PC-9 (cell line): ENCODE measurements at regions not wholly inside any gene's neighbourhood (a gene's known extent, or its start where the extent isn't known, plus 50 kb on each side); places are given as distances from the start of the nearest gene placed in this dataset.

Source experiments
- BruUV-seq: library from RNA; stranded (reverse); fragments of 400-500 nt; replicated peaks from 2 replicates; lab custom pipeline; 2021; lab: Mats Ljungman, UMichigan
- CTCF ChIA-PET: fragments of 300-600 bp; sonication (Branson Sonifier 250); formaldehyde crosslinking; loops from one replicate; lab custom pipeline; 2022; ENCODE audit warnings: antibody characterized with exemption; lab: Charles Lee
- POLR2A ChIA-PET: fragments of 300-600 bp; sonication (Branson Sonifier 250); formaldehyde crosslinking; loops from one replicate; lab custom pipeline; 2022; ENCODE audit warnings: antibody characterized with exemption; ENCODE audit not compliant: unreplicated experiment; lab: Charles Lee
- DNase-seq, 2 experiments: peaks; one replicate each; pipeline versions ENCODE4 v3.0.0 to v3.0.0-alpha.2; 2015 to 2022; ENCODE audit warnings: mixed read lengths in 1 of 2
- H2AFZ ChIP-seq: fragments of 200-600 bp; sonication (generic); 2 replicates; pipeline ENCODE4 v1.8.1; 2017; ENCODE audit warnings: antibody characterized with exemption
- H3F3A ChIP-seq: fragments of 200-600 bp; sonication (generic); 2 replicates; pipeline ENCODE4 v1.8.1; 2017; ENCODE audit warnings: antibody characterized with exemption, mild to moderate bottlenecking, low read depth; ENCODE audit not compliant: insufficient read depth
- H3K27ac ChIP-seq: fragments of 200-600 bp; sonication (generic); 2 replicates; pipeline ENCODE4 v1.6.1; 2016; ENCODE audit warnings: mixed run types
- H3K27me3 ChIP-seq: fragments of 200-600 bp; sonication (generic); 2 replicates; pipeline ENCODE4 v1.6.1; 2016; ENCODE audit warnings: low read depth, mixed run types; ENCODE audit not compliant: insufficient read depth
- H3K36me3 ChIP-seq: fragments of 200-600 bp; sonication (generic); 2 replicates; pipeline ENCODE4 v1.6.1; 2016; ENCODE audit warnings: low read depth, mixed run types
- H3K4me1 ChIP-seq: fragments of 200-600 bp; sonication (generic); replicated peaks from 2 replicates; pipeline ENCODE4 v1.6.1; 2016; ENCODE audit warnings: mixed run types; ENCODE audit not compliant: insufficient read depth
- H3K4me2 ChIP-seq: fragments of 200-600 bp; sonication (generic); 2 replicates; pipeline ENCODE4 v1.6.1; 2017; ENCODE audit warnings: mixed run types
- H3K4me3 ChIP-seq: fragments of 200-600 bp; sonication (generic); 2 replicates; pipeline ENCODE4 v1.6.1; 2016; ENCODE audit warnings: mixed run types
- H3K79me2 ChIP-seq: fragments of 200-600 bp; sonication (generic); 2 replicates; pipeline ENCODE4 v1.6.1; 2017; ENCODE audit warnings: low read depth, mixed run types
- H3K9me2 ChIP-seq: fragments of 200-600 bp; sonication (generic); 2 replicates; pipeline ENCODE4 v1.8.1; 2017; ENCODE audit warnings: mild to moderate bottlenecking; ENCODE audit not compliant: insufficient read depth
- H3K9me3 ChIP-seq: fragments of 200-600 bp; sonication (generic); 2 replicates; pipeline ENCODE4 v1.8.1; 2016; ENCODE audit warnings: low read depth; ENCODE audit not compliant: insufficient read depth
- H4K20me1 ChIP-seq: fragments of 200-600 bp; sonication (generic); 2 replicates; pipeline ENCODE4 v1.8.1; 2017; ENCODE audit not compliant: insufficient read depth
- CTCF ChIP-seq: fragments of 200-600 bp; sonication (generic); conservative IDR thresholded peaks from 2 replicates; pipeline ENCODE4 v1.6.1; 2017; ENCODE audit warnings: mixed run types, antibody characterized with exemption, mild to moderate bottlenecking, moderate library complexity
- EZH2 ChIP-seq: fragments of 200-600 bp; sonication (generic); IDR thresholded peaks from 2 replicates; pipeline ENCODE4 v1.8.0; 2017; ENCODE audit warnings: antibody characterized with exemption, low read depth
- intact Hi-C: fragments of 100-400 bp; cut with micrococcal nuclease; formaldehyde crosslinking; loops from one replicate; pipeline ENCODE4 v1.10.0; 2022; ENCODE audit not compliant: unreplicated experiment

DNA sequence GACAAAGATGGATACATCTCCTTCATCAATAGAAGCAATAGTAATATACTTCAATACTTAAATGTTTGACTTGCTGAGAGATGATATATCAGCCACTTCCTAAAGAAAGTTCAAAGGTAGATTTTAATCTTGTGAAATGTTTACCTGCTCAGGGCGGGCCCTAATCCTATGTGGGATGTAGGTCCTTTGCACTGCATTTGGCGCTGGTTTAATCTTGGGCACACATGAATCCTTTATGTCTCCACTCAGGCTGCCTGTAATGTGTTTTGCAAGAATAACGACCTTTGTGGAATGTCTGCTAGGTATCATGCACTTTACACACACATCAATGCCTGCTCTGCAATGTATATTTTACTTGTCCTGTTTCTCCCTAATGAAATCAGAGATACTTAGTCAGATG, 368.7 kb downstream of the GBA3 start:
- H3K4me2 ChIP-seq, result no peak overlapping the region
- H4K20me1 ChIP-seq, result no peaks in the 10 kb centered on the region
- intact Hi-C loops, result no loop called here

DNA sequence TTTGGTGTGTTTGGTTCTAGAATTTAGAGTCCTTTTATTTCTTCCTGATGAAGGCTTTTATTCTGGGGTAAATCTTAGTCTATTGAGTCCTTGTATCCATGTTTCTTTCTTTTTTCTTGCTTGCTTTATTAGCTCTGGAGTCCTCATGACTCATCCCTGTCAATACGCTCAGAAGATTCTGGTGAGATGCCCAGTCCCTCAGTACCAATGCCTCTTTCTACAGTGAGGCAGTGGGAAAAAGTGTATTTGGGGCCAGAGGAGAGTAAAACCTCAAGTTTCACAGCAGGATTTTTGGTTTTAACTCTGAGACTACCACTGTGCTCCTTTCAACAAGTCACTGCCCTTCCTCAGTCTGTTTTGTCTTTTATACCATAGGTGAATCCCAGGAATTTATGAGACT, 368.0 kb downstream of the GBA3 start:
- Histone ChIP-seq H3K9me2 (no peaks in the 10 kb centered on the region), H3K79me2 (no peaks in the 10 kb centered on the region), H2AFZ (no peak overlapping the region), H3K4me1 (no peaks in the 10 kb centered on the region), H3K36me3 (no peaks in the 10 kb centered on the region), H3K4me2 (no peak overlapping the region), H3K27me3 (no peaks in the 10 kb centered on the region), H3K9me3 (no peaks in the 10 kb centered on the region), H3K27ac (no peak overlapping the region), H3F3A (no peaks in the 10 kb centered on the region), H4K20me1 (no peaks in the 10 kb centered on the region), H3K4me3 (no peak overlapping the region)
- CTCF ChIA-PET, result no interaction called here
- POLR2A ChIA-PET, result no interaction called here
- no peak for DNase-seq
- intact Hi-C loops, result no loop called here
- TF ChIP-seq EZH2 (no peak), CTCF (no peak)
- BruUV-seq, result no TSS peak

More for the DNA sequence above, 368.7 kb downstream of the GBA3 start:
- no peaks in the 10 kb centered on the region for H3K79me2 ChIP-seq
- no TSS peak for BruUV-seq
- ChIA-PET CTCF (no interaction called here), POLR2A (no interaction called here)
- no peaks in the 10 kb centered on the region for H3K27me3 ChIP-seq
- no peak overlapping the region for H3K4me3 ChIP-seq
- H3K36me3 ChIP-seq, result no peaks in the 10 kb centered on the region
- H3K9me2 ChIP-seq, result no peaks in the 10 kb centered on the region
- no peak for TF ChIP-seq EZH2
- TF ChIP-seq CTCF, result no peak
- no peak overlapping the region for H3K27ac ChIP-seq
- no peak overlapping the region for H2AFZ ChIP-seq
- H3K4me1 ChIP-seq, result no peaks in the 10 kb centered on the region
- no peaks in the 10 kb centered on the region for H3F3A ChIP-seq
- H3K9me3 ChIP-seq, result no peaks in the 10 kb centered on the region
- DNase-seq, result no peak

- Histone ChIP-seq H2AFZ (no peak overlapping the region), H3K4me1 (no peaks in the 10 kb centered on the region), H3K9me3 (no peaks in the 10 kb centered on the region), H3K79me2 (no peaks in the 10 kb centered on the region), H3K9me2 (no peaks in the 10 kb centered on the region), H3K4me2 (no peak overlapping the region), H3K36me3 (no peaks in the 10 kb centered on the region), H3K27ac (no peak overlapping the region), H3F3A (no peaks in the 10 kb centered on the region), H4K20me1 (no peaks in the 10 kb centered on the region), H3K27me3 (no peaks in the 10 kb centered on the region), H3K4me3 (no peak overlapping the region)
- no peak for DNase-seq
- intact Hi-C loops, result no loop called here
- TF ChIP-seq EZH2, result no peak
- no peak for TF ChIP-seq CTCF
- no TSS peak for BruUV-seq
- ChIA-PET CTCF (no interaction called here), POLR2A (no interaction called here)
These were observed 365.5 kb downstream of the GBA3 start for GRCh38 chr4:23058165-23058776.
